ENCODE measurements at regions not wholly inside any gene's neighbourhood (a gene's known extent, or its start where the extent isn't known, plus 50 kb on each side); places are given as distances from the start of the nearest gene placed in this dataset.

GRCh38 chr12:58131986-58132755 lies 190.8 kb downstream of the ATP23 start:
- Histone ChIP-seq H3K27ac (ENCODE audit: low read depth) (no peak overlapping the region), H3K4me1 (ENCODE audit: insufficient read depth) (no peaks in the 10 kb centered on the region), H3K4me3 (ENCODE audit: low read depth, low read length) (no peak overlapping the region), H3K36me3 (ENCODE audit: insufficient read depth) (no peaks in the 10 kb centered on the region)
- DNase-seq (ENCODE audit: extremely low spot score), result no peak
- WGBS, result 83% methylated on average over 5 of the region's 5 CpGs

GRCh38 chr12:58138424-58138823 lies 197.1 kb downstream of the ATP23 start:
- Histone ChIP-seq H3K27ac (ENCODE audit: low read depth) (no peak overlapping the region), H3K36me3 (ENCODE audit: insufficient read depth) (no peaks in the 10 kb centered on the region), H3K4me3 (ENCODE audit: low read depth, low read length) (no peak overlapping the region), H3K4me1 (ENCODE audit: insufficient read depth) (no peaks in the 10 kb centered on the region)
- DNase-seq (ENCODE audit: extremely low spot score), result no peak
- 73% methylated on average over 2 of the region's 2 CpGs for WGBS

GRCh38 chr12:58139894-58140293 lies 198.5 kb downstream of the ATP23 start:
- Histone ChIP-seq H3K27ac (ENCODE audit: low read depth) (no peak overlapping the region), H3K4me3 (ENCODE audit: low read depth, low read length) (no peak overlapping the region), H3K36me3 (ENCODE audit: insufficient read depth) (no peaks in the 10 kb centered on the region), H3K4me1 (ENCODE audit: insufficient read depth) (no peaks in the 10 kb centered on the region)
- no peak for DNase-seq (ENCODE audit: extremely low spot score)
- 14% methylated on average over 1 of the region's 1 CpG for WGBS

GRCh38 chr12:58140395-58140794 lies 199.0 kb downstream of the ATP23 start:
- 90% methylated on average over 1 of the region's 1 CpG for WGBS
- Histone ChIP-seq H3K4me3 (ENCODE audit: low read depth, low read length) (no peak overlapping the region), H3K27ac (ENCODE audit: low read depth) (no peak overlapping the region), H3K36me3 (ENCODE audit: insufficient read depth) (no peaks in the 10 kb centered on the region), H3K4me1 (ENCODE audit: insufficient read depth) (no peaks in the 10 kb centered on the region)
- DNase-seq (ENCODE audit: extremely low spot score), result no peak

- H3K4me1 ChIP-seq (ENCODE audit: insufficient read depth), result no peaks in the 10 kb centered on the region
- no peak overlapping the region for H3K27ac ChIP-seq (ENCODE audit: low read depth)
- WGBS, result 86% methylated on average over 2 of the region's 2 CpGs
- DNase-seq (ENCODE audit: extremely low spot score), result no peak
- no peaks in the 10 kb centered on the region for H3K36me3 ChIP-seq (ENCODE audit: insufficient read depth)
- no peak overlapping the region for H3K4me3 ChIP-seq (ENCODE audit: low read depth, low read length)
These were observed 201.6 kb downstream of the ATP23 start for GRCh38 chr12:58142991-58143390.

- Histone ChIP-seq H3K36me3 (ENCODE audit: insufficient read depth) (no peaks in the 10 kb centered on the region), H3K27ac (ENCODE audit: low read depth) (no peak overlapping the region), H3K4me1 (ENCODE audit: insufficient read depth) (no peaks in the 10 kb centered on the region), H3K4me3 (ENCODE audit: low read depth, low read length) (no peak overlapping the region)
- WGBS, result 84% methylated on average over 6 of the region's 6 CpGs
- DNase-seq (ENCODE audit: extremely low spot score), result no peak
These were observed 202.2 kb downstream of the ATP23 start for GRCh38 chr12:58143498-58143995.

- no peak overlapping the region for H3K27ac ChIP-seq (ENCODE audit: low read depth)
- no peak for DNase-seq (ENCODE audit: extremely low spot score)
- H3K4me3 ChIP-seq (ENCODE audit: low read depth, low read length), result no peak overlapping the region
- no peaks in the 10 kb centered on the region for H3K4me1 ChIP-seq (ENCODE audit: insufficient read depth)
- no peaks in the 10 kb centered on the region for H3K36me3 ChIP-seq (ENCODE audit: insufficient read depth)
These were observed 207.0 kb downstream of the ATP23 start for GRCh38 chr12:58148405-58148804.

GRCh38 chr12:58148976-58149375 lies 207.6 kb downstream of the ATP23 start:
- no peak for DNase-seq (ENCODE audit: extremely low spot score)

GRCh38 chr12:58154359-58154758 lies 213.0 kb downstream of the ATP23 start:
- DNase-seq (ENCODE audit: extremely low spot score), result no peak
- no peak overlapping the region for H3K27ac ChIP-seq (ENCODE audit: low read depth)
- no peak overlapping the region for H3K4me3 ChIP-seq (ENCODE audit: low read depth, low read length)
- no peaks in the 10 kb centered on the region for H3K36me3 ChIP-seq (ENCODE audit: insufficient read depth)
- WGBS, result 98% methylated on average over 1 of the region's 1 CpG
- H3K4me1 ChIP-seq (ENCODE audit: insufficient read depth), result no peaks in the 10 kb centered on the region

More at GRCh38 chr12:58148976-58149375, 207.6 kb downstream of the ATP23 start:
- Histone ChIP-seq H3K4me3 (ENCODE audit: low read depth, low read length) (no peak overlapping the region), H3K36me3 (ENCODE audit: insufficient read depth) (no peaks in the 10 kb centered on the region), H3K27ac (ENCODE audit: low read depth) (no peak overlapping the region), H3K4me1 (ENCODE audit: insufficient read depth) (no peaks in the 10 kb centered on the region)

GRCh38 chr12:58156697-58157096 lies 215.3 kb downstream of the ATP23 start:
- Histone ChIP-seq H3K4me3 (ENCODE audit: low read depth, low read length) (no peak overlapping the region), H3K27ac (ENCODE audit: low read depth) (no peak overlapping the region), H3K4me1 (ENCODE audit: insufficient read depth) (no peaks in the 10 kb centered on the region), H3K36me3 (ENCODE audit: insufficient read depth) (no peaks in the 10 kb centered on the region)
- WGBS, result 80% methylated on average over 2 of the region's 2 CpGs
- DNase-seq (ENCODE audit: extremely low spot score), result no peak

- Histone ChIP-seq H3K27ac (ENCODE audit: low read depth) (no peak overlapping the region), H3K36me3 (ENCODE audit: insufficient read depth) (no peaks in the 10 kb centered on the region), H3K4me1 (ENCODE audit: insufficient read depth) (no peaks in the 10 kb centered on the region), H3K4me3 (ENCODE audit: low read depth, low read length) (no peak overlapping the region)
- DNase-seq (ENCODE audit: extremely low spot score), result no peak
- WGBS, result 74% methylated on average over 2 of the region's 2 CpGs
These were observed 218.6 kb downstream of the ATP23 start for GRCh38 chr12:58159941-58160340.

- Histone ChIP-seq H3K36me3 (ENCODE audit: insufficient read depth) (no peaks in the 10 kb centered on the region), H3K4me3 (ENCODE audit: low read depth, low read length) (no peak overlapping the region), H3K4me1 (ENCODE audit: insufficient read depth) (no peaks in the 10 kb centered on the region), H3K27ac (ENCODE audit: low read depth) (no peak overlapping the region)
- 67% methylated on average over 2 of the region's 2 CpGs for WGBS
- DNase-seq (ENCODE audit: extremely low spot score), result no peak
These were observed 220.4 kb downstream of the ATP23 start for GRCh38 chr12:58161773-58162172.

- H3K36me3 ChIP-seq (ENCODE audit: insufficient read depth), result no peaks in the 10 kb centered on the region
- no peak for DNase-seq (ENCODE audit: extremely low spot score)
- 69% methylated on average over 4 of the region's 4 CpGs for WGBS
- no peak overlapping the region for H3K27ac ChIP-seq (ENCODE audit: low read depth)
- H3K4me3 ChIP-seq (ENCODE audit: low read depth, low read length), result no peak overlapping the region
- H3K4me1 ChIP-seq (ENCODE audit: insufficient read depth), result no peaks in the 10 kb centered on the region
These were observed 221.7 kb downstream of the ATP23 start for GRCh38 chr12:58163021-58163420.

- Histone ChIP-seq H3K4me1 (ENCODE audit: insufficient read depth) (no peaks in the 10 kb centered on the region), H3K27ac (ENCODE audit: low read depth) (no peak overlapping the region), H3K4me3 (ENCODE audit: low read depth, low read length) (no peak overlapping the region), H3K36me3 (ENCODE audit: insufficient read depth) (no peaks in the 10 kb centered on the region)
- DNase-seq (ENCODE audit: extremely low spot score), result no peak
- WGBS, result 68% methylated on average over 5 of the region's 5 CpGs
These were observed 225.3 kb downstream of the ATP23 start for GRCh38 chr12:58166643-58167042.

Measured in urinary bladder (tissue), 3 donors.